HepG2 (cell line): ENCODE measurements at regions not wholly inside any gene's neighbourhood (a gene's known extent, or its start where the extent isn't known, plus 50 kb on each side); places are given as distances from the start of the nearest gene placed in this dataset.

ENCODE experiments used
- ATAC-seq: fragments of 200-7000 bp; cut with Tn5 transposase; 3 replicates; pipeline ENCODE4 v1.9.1; 2020; ENCODE audit warnings: mild to moderate bottlenecking, moderate library complexity
- BruUV-seq: library from RNA; stranded (reverse); fragments of 400-500 nt; replicated peaks from 2 replicates; lab custom pipeline; 2021; lab: Mats Ljungman, UMichigan
- CTCF ChIA-PET: fragments of 300-600 bp; formaldehyde crosslinking; extraction: SDS; loops from one replicate; lab custom pipeline; 2021; ENCODE audit warnings: low total read pairs, inconsistent platforms, low intra/inter-chr PET ratio; lab: Yijun Ruan, JAX
- POLR2A ChIA-PET: fragments of 350-600 bp; sonication (Branson Sonifier 250); formaldehyde crosslinking; loops from one replicate; lab custom pipeline; 2020; ENCODE audit warnings: antibody characterized with exemption, inconsistent platforms; lab: Yijun Ruan, JAX
- DNase-seq: peaks from one replicate; pipeline ENCODE4 v3.0.0-alpha.2; 2015; ENCODE audit warnings: low spot score
- FAIRE-seq: peaks from 3 replicates; lab custom pipeline; 2011; peaks lifted over from hg19 to GRCh38; lab: Jason Lieb, UNC
- H2AFZ ChIP-seq: one replicate; pipeline ENCODE4 v1.6.1; 2011; ENCODE audit warnings: low read length, inconsistent platforms
- H3K27ac ChIP-seq: fragments of 300-600 bp; 3 replicates; pipeline ENCODE4 v1.8.0; 2011; ENCODE audit warnings: mixed run types, mild to moderate bottlenecking, mixed read lengths, low read length, inconsistent platforms; ENCODE audit not compliant: insufficient read depth; ENCODE audit errors: extremely low read length
- H3K27me3 ChIP-seq, 2 experiments: fragments of 200-600 bp in 1 of 2; 2 replicates in 1 of 2; 3 replicates in 1 of 2; pipeline versions ENCODE4 v1.6.0 to v1.8.0; 2011; ENCODE audit warnings: low read length in 2 of 2, mild to moderate bottlenecking in 2 of 2, moderate library complexity in 2 of 2, inconsistent platforms in 1 of 2; ENCODE audit not compliant: insufficient read depth in 2 of 2, control insufficient read depth in 1 of 2
- H3K36me3 ChIP-seq, 2 experiments: fragments of 200-600 bp in 1 of 2; replicated peaks in 1 of 2; 2 replicates in 1 of 2; 3 replicates in 1 of 2; pipeline versions ENCODE4 v1.5.1 to v1.8.0; 2011; ENCODE audit warnings: low read length in 2 of 2, inconsistent platforms in 1 of 2; ENCODE audit not compliant: insufficient read depth in 2 of 2, control insufficient read depth in 1 of 2
- H3K4me1 ChIP-seq: 2 replicates; pipeline ENCODE4 v1.5.1; 2012; ENCODE audit warnings: low read length, inconsistent platforms; ENCODE audit not compliant: insufficient read depth
- H3K4me2 ChIP-seq: 2 replicates; pipeline ENCODE4 v1.6.0; 2011; ENCODE audit warnings: low read depth, low read length, inconsistent platforms
- H3K4me3 ChIP-seq, 3 experiments: fragments of 200-600 bp in 1 of 3; sonication (generic), shearing (Covaris generic) in 1 of 3; replicated peaks in 1 of 3; 2 replicates each; pipeline ENCODE4 v1.5.1; 2011 to 2016; ENCODE audit warnings: low read length in 3 of 3, inconsistent platforms in 2 of 3, low read depth in 2 of 3, mild to moderate bottlenecking in 2 of 3, control low read depth in 1 of 3, mixed read lengths in 1 of 3; ENCODE audit not compliant: insufficient read depth in 1 of 3
- H3K79me2 ChIP-seq: one replicate; pipeline ENCODE4 v1.6.1; 2011; ENCODE audit warnings: low read length, inconsistent platforms; ENCODE audit not compliant: insufficient read depth
- H3K9ac ChIP-seq: 2 replicates; pipeline ENCODE4 v1.6.0; 2011; ENCODE audit warnings: mild to moderate bottlenecking, low read depth, low read length, inconsistent platforms; ENCODE audit not compliant: insufficient read depth
- H3K9me3 ChIP-seq: 2 replicates; pipeline ENCODE4 v1.5.1; 2012; ENCODE audit warnings: mild to moderate bottlenecking, low read length
- H4K20me1 ChIP-seq: 2 replicates; pipeline ENCODE4 v1.6.0; 2011; ENCODE audit warnings: inconsistent platforms, mild to moderate bottlenecking, low read length, moderate library complexity; ENCODE audit not compliant: insufficient read depth
- BORCS8-MEF2B ChIP-seq: sonication (generic); formaldehyde crosslinking; IDR thresholded peaks from 2 replicates; pipeline ENCODE4 v1.8.0; 2022; ENCODE audit warnings: mild to moderate bottlenecking, missing genetic modification reagents
- EEA1 ChIP-seq: sonication (generic); formaldehyde crosslinking; IDR thresholded peaks from 2 replicates; pipeline ENCODE4 v1.5.1; 2020; ENCODE audit warnings: mild to moderate bottlenecking, missing genetic modification reagents, borderline replicate concordance
- ETV5 ChIP-seq: IDR thresholded peaks from 2 replicates; pipeline ENCODE4 v1.6.1; 2018; ENCODE audit warnings: missing biosample characterization, missing genetic modification reagents, inconsistent platforms, borderline replicate concordance
- FOXA3 ChIP-seq: IDR thresholded peaks from 2 replicates; pipeline ENCODE4 v1.6.1; 2016; ENCODE audit warnings: missing genetic modification reagents, missing compliant biosample characterization
- KLF16 ChIP-seq, 2 experiments: sonication (generic) in 1 of 2; formaldehyde crosslinking in 1 of 2; IDR thresholded peaks; 2 replicates each; pipeline versions ENCODE4 v1.6.1 to v1.8.0; 2016 to 2023; ENCODE audit warnings: missing genetic modification reagents in 2 of 2, missing compliant biosample characterization in 1 of 2
- NAIF1 ChIP-seq: sonication (generic); formaldehyde crosslinking; IDR thresholded peaks from 2 replicates; pipeline ENCODE4 v1.5.0; 2020; ENCODE audit warnings: mild to moderate bottlenecking, missing genetic modification reagents, borderline replicate concordance
- TBX2 ChIP-seq: sonication (generic); formaldehyde crosslinking; IDR thresholded peaks from 2 replicates; pipeline ENCODE4 v1.5.0; 2020; ENCODE audit warnings: missing genetic modification reagents, mild to moderate bottlenecking, borderline replicate concordance
- ZNF333 ChIP-seq: sonication (generic); formaldehyde crosslinking; IDR thresholded peaks from 2 replicates; pipeline ENCODE4 v1.4.0; 2020; ENCODE audit warnings: mild to moderate bottlenecking, missing genetic modification reagents, borderline replicate concordance
- ZNF354B ChIP-seq: sonication (generic); formaldehyde crosslinking; IDR thresholded peaks from 2 replicates; pipeline ENCODE4 v1.8.0; 2022; ENCODE audit warnings: mild to moderate bottlenecking, missing genetic modification reagents
- ZNF709 ChIP-seq: sonication (generic); formaldehyde crosslinking; IDR thresholded peaks from 2 replicates; pipeline ENCODE4 v1.5.0; 2020; ENCODE audit warnings: mild to moderate bottlenecking, missing genetic modification reagents
- ZNF720 ChIP-seq: sonication (generic); formaldehyde crosslinking; IDR thresholded peaks from 2 replicates; pipeline ENCODE4 v1.4.0; 2020; ENCODE audit warnings: missing genetic modification reagents
- WGBS: methylation state at CpG from one replicate; pipeline ENCODE4 v1.1.6; 2017; ENCODE audit warnings: low lambda C conversion rate; 5-methylcytosine and 5-hydroxymethylcytosine counted together
- in situ Hi-C: cut with HindIII; loops from 2 replicates; pipeline ENCODE4 v1.10.0; 2017; ENCODE audit warnings: low pct_unique_long_range_greater_than_20kb; ENCODE audit not compliant: extremely low pct_ligation_motif_present
- intact Hi-C: fragments of 100-400 bp; cut with micrococcal nuclease; formaldehyde crosslinking; loops from one replicate; pipeline ENCODE4 v1.10.0; 2022; ENCODE audit not compliant: unreplicated experiment
- TF ChIP-seq, protein P1 (sequence below): sonication (generic); formaldehyde crosslinking; IDR thresholded peaks from 2 replicates; pipeline ENCODE4 v1.9.0; 2021; ENCODE audit warnings: missing genetic modification reagents, mild to moderate bottlenecking, borderline replicate concordance
- TF ChIP-seq, protein P2 (sequence below): sonication (generic); formaldehyde crosslinking; IDR thresholded peaks from 2 replicates; pipeline ENCODE4 v1.9.0; 2021; ENCODE audit warnings: mild to moderate bottlenecking, missing genetic modification reagents

DNA sequence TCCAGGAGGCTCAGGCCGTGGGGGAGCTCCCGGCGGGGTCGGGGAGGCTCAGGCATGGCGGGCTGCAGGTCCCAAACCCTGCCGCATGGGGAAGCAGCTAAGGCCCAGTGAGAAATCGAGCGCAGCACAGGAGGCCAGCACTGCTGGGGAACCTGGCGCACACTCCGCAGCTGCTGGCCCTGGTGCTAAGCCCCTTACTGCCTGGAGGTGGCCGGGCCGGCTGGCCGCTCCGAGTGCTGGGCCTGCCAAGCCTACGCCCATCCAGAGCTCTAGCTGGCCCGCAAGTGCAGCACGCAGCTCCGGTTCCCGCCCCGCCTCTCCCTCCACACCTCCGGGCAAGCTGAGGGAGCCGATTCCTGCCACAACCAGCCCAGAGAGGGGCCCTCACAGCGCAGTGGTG is 1208.7 kb upstream of the TSPY4 start:
- Histone ChIP-seq H4K20me1 (no peaks in the 10 kb centered on the region), H3K9me3 (no peaks in the 10 kb centered on the region), H3K9ac (no peak overlapping the region), H3K27ac (no peak overlapping the region), H3K4me2 (no peak overlapping the region), H3K79me2 (no peaks in the 10 kb centered on the region), H3K4me3 (no peak overlapping the region), H3K27me3 (no peaks in the 10 kb centered on the region), H2AFZ (no peak overlapping the region), H3K36me3 (no peaks in the 10 kb centered on the region), H3K4me1 (no peaks in the 10 kb centered on the region)
- intact Hi-C loops = no loop called here
- BruUV-seq = no TSS peak
- DNase-seq (no peak), ATAC-seq (no peak), FAIRE-seq (no peak)
- ChIA-PET CTCF (no interaction called here), POLR2A (no interaction called here)
- TF ChIP-seq ZNF720 (CRISPR knock-in tag) (no peak), BORCS8-MEF2B (CRISPR knock-in tag) (no peak), ZNF354B (CRISPR knock-in tag) (no peak), KLF16 (CRISPR knock-in tag; IDR thresholded peaks at IDR 0.05) (no peak), ETV5 (CRISPR knock-in tag) (no peak), ZNF333 (CRISPR knock-in tag) (no peak), ZNF709 (CRISPR knock-in tag) (no peak), TBX2 (CRISPR knock-in tag) (no peak), FOXA3 (no peak), EEA1 (no peak), NAIF1 (CRISPR knock-in tag) (no peak)
- TF ChIP-seq, protein P1, sequence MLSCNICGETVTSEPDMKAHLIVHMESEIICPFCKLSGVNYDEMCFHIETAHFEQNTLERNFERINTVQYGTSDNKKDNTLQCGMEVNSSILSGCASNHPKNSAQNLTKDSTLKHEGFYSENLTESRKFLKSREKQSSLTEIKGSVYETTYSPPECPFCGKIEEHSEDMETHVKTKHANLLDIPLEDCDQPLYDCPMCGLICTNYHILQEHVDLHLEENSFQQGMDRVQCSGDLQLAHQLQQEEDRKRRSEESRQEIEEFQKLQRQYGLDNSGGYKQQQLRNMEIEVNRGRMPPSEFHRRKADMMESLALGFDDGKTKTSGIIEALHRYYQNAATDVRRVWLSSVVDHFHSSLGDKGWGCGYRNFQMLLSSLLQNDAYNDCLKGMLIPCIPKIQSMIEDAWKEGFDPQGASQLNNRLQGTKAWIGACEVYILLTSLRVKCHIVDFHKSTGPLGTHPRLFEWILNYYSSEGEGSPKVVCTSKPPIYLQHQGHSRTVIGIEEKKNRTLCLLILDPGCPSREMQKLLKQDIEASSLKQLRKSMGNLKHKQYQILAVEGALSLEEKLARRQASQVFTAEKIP (CRISPR knock-in tag) = no peak
- TF ChIP-seq, protein P2, sequence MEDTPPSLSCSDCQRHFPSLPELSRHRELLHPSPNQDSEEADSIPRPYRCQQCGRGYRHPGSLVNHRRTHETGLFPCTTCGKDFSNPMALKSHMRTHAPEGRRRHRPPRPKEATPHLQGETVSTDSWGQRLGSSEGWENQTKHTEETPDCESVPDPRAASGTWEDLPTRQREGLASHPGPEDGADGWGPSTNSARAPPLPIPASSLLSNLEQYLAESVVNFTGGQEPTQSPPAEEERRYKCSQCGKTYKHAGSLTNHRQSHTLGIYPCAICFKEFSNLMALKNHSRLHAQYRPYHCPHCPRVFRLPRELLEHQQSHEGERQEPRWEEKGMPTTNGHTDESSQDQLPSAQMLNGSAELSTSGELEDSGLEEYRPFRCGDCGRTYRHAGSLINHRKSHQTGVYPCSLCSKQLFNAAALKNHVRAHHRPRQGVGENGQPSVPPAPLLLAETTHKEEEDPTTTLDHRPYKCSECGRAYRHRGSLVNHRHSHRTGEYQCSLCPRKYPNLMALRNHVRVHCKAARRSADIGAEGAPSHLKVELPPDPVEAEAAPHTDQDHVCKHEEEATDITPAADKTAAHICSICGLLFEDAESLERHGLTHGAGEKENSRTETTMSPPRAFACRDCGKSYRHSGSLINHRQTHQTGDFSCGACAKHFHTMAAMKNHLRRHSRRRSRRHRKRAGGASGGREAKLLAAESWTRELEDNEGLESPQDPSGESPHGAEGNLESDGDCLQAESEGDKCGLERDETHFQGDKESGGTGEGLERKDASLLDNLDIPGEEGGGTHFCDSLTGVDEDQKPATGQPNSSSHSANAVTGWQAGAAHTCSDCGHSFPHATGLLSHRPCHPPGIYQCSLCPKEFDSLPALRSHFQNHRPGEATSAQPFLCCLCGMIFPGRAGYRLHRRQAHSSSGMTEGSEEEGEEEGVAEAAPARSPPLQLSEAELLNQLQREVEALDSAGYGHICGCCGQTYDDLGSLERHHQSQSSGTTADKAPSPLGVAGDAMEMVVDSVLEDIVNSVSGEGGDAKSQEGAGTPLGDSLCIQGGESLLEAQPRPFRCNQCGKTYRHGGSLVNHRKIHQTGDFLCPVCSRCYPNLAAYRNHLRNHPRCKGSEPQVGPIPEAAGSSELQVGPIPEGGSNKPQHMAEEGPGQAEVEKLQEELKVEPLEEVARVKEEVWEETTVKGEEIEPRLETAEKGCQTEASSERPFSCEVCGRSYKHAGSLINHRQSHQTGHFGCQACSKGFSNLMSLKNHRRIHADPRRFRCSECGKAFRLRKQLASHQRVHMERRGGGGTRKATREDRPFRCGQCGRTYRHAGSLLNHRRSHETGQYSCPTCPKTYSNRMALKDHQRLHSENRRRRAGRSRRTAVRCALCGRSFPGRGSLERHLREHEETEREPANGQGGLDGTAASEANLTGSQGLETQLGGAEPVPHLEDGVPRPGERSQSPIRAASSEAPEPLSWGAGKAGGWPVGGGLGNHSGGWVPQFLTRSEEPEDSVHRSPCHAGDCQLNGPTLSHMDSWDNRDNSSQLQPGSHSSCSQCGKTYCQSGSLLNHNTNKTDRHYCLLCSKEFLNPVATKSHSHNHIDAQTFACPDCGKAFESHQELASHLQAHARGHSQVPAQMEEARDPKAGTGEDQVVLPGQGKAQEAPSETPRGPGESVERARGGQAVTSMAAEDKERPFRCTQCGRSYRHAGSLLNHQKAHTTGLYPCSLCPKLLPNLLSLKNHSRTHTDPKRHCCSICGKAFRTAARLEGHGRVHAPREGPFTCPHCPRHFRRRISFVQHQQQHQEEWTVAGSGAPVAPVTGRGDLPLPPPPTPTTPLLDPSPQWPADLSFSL (CRISPR knock-in tag) = no peak
- in situ Hi-C loops = no loop called here
- WGBS = no CpG with 5 or more reads among the region's 23 CpGs
